SK-N-SH (cell line): ENCODE measurements at regions not wholly inside any gene's neighbourhood (a gene's known extent, or its start where the extent isn't known, plus 50 kb on each side); places are given as distances from the start of the nearest gene placed in this dataset.

Source experiments
- CHD2 ChIP-seq: fragments of 150-350 bp; IDR thresholded peaks from 2 replicates; pipeline ENCODE4 v1.6.1; 2018; ENCODE audit warnings: low read length; ENCODE audit not compliant: partially characterized antibody
- FOXM1 ChIP-seq: IDR thresholded peaks from 2 replicates; pipeline ENCODE4 v1.4.0; 2012; ENCODE audit warnings: low read depth, mild to moderate bottlenecking
- JUND ChIP-seq: IDR thresholded peaks from 2 replicates; pipeline ENCODE4 v1.4.0; 2012
- NRF1 ChIP-seq: IDR thresholded peaks from 2 replicates; pipeline ENCODE4 v1.6.1; 2012; ENCODE audit warnings: low read depth, mild to moderate bottlenecking, low read length
- POLR2AphosphoS5 ChIP-seq: IDR thresholded peaks from 2 replicates; pipeline ENCODE4 v1.6.1; 2012; ENCODE audit warnings: low read depth, low read length
- TAF1 ChIP-seq: IDR thresholded peaks from 2 replicates; pipeline ENCODE4 v1.6.1; 2012; ENCODE audit warnings: low read depth, mild to moderate bottlenecking, low read length, moderate library complexity, borderline replicate concordance
- YY1 ChIP-seq: IDR thresholded peaks from 2 replicates; pipeline ENCODE4 v1.4.0; 2012; ENCODE audit warnings: low read depth, mild to moderate bottlenecking
- TF ChIP-seq, protein P1 (sequence below): IDR thresholded peaks from 2 replicates; pipeline ENCODE4 v1.4.0; 2012; ENCODE audit warnings: low read depth
- TF ChIP-seq, protein P2 (sequence below): fragments of 200-600 bp; sonication (generic); IDR thresholded peaks from 2 replicates; pipeline ENCODE4 v1.6.1; 2017; ENCODE audit warnings: antibody characterized with exemption, mild to moderate bottlenecking, moderate library complexity
- TF ChIP-seq, protein P3 (sequence below): IDR thresholded peaks from 2 replicates; pipeline ENCODE4; 2012
- TF ChIP-seq, protein P4 (sequence below): IDR thresholded peaks from 2 replicates; pipeline ENCODE4 v1.4.0; 2012; ENCODE audit warnings: low read depth, borderline replicate concordance
- TF ChIP-seq, protein P5 (sequence below): IDR thresholded peaks from 2 replicates; pipeline ENCODE4 v1.6.1; 2012; ENCODE audit warnings: mild to moderate bottlenecking, low read depth, low read length, moderate library complexity

DNA sequence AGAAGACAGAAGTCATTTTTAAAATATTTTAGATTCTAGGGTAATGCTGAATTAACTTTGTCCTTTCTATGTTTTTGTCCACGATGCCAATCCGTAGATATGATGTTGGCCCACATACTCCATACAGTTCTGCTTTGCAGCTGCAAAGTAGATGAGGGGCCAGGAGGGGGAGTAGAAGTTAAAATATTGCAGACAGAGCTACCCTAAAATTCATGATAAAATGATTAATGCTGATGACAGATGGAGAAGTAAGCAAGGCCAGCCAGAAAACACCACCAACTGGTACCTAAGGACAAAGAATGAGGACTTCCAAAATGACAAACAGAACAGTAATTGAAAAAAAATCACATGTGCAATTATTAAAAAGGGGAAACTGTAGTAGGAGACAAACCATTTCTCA is 756.6 kb upstream of the ARPP21 start:
- TF ChIP-seq, protein P1, sequence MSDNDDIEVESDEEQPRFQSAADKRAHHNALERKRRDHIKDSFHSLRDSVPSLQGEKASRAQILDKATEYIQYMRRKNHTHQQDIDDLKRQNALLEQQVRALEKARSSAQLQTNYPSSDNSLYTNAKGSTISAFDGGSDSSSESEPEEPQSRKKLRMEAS, result no peak
- TF ChIP-seq, protein P2, sequence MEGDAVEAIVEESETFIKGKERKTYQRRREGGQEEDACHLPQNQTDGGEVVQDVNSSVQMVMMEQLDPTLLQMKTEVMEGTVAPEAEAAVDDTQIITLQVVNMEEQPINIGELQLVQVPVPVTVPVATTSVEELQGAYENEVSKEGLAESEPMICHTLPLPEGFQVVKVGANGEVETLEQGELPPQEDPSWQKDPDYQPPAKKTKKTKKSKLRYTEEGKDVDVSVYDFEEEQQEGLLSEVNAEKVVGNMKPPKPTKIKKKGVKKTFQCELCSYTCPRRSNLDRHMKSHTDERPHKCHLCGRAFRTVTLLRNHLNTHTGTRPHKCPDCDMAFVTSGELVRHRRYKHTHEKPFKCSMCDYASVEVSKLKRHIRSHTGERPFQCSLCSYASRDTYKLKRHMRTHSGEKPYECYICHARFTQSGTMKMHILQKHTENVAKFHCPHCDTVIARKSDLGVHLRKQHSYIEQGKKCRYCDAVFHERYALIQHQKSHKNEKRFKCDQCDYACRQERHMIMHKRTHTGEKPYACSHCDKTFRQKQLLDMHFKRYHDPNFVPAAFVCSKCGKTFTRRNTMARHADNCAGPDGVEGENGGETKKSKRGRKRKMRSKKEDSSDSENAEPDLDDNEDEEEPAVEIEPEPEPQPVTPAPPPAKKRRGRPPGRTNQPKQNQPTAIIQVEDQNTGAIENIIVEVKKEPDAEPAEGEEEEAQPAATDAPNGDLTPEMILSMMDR, result no peak
- TF ChIP-seq, protein P3, sequence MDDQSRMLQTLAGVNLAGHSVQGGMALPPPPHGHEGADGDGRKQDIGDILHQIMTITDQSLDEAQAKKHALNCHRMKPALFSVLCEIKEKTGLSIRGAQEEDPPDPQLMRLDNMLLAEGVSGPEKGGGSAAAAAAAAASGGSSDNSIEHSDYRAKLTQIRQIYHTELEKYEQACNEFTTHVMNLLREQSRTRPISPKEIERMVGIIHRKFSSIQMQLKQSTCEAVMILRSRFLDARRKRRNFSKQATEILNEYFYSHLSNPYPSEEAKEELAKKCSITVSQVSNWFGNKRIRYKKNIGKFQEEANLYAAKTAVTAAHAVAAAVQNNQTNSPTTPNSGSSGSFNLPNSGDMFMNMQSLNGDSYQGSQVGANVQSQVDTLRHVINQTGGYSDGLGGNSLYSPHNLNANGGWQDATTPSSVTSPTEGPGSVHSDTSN, result no peak
- TF ChIP-seq CHD2 (no peak), POLR2AphosphoS5 (no peak), YY1 (no peak), NRF1 (no peak), TAF1 (no peak), JUND (no peak), FOXM1 (no peak)
- TF ChIP-seq, protein P4, sequence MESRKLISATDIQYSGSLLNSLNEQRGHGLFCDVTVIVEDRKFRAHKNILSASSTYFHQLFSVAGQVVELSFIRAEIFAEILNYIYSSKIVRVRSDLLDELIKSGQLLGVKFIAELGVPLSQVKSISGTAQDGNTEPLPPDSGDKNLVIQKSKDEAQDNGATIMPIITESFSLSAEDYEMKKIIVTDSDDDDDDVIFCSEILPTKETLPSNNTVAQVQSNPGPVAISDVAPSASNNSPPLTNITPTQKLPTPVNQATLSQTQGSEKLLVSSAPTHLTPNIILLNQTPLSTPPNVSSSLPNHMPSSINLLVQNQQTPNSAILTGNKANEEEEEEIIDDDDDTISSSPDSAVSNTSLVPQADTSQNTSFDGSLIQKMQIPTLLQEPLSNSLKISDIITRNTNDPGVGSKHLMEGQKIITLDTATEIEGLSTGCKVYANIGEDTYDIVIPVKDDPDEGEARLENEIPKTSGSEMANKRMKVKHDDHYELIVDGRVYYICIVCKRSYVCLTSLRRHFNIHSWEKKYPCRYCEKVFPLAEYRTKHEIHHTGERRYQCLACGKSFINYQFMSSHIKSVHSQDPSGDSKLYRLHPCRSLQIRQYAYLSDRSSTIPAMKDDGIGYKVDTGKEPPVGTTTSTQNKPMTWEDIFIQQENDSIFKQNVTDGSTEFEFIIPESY, result no peak
- TF ChIP-seq, protein P5, sequence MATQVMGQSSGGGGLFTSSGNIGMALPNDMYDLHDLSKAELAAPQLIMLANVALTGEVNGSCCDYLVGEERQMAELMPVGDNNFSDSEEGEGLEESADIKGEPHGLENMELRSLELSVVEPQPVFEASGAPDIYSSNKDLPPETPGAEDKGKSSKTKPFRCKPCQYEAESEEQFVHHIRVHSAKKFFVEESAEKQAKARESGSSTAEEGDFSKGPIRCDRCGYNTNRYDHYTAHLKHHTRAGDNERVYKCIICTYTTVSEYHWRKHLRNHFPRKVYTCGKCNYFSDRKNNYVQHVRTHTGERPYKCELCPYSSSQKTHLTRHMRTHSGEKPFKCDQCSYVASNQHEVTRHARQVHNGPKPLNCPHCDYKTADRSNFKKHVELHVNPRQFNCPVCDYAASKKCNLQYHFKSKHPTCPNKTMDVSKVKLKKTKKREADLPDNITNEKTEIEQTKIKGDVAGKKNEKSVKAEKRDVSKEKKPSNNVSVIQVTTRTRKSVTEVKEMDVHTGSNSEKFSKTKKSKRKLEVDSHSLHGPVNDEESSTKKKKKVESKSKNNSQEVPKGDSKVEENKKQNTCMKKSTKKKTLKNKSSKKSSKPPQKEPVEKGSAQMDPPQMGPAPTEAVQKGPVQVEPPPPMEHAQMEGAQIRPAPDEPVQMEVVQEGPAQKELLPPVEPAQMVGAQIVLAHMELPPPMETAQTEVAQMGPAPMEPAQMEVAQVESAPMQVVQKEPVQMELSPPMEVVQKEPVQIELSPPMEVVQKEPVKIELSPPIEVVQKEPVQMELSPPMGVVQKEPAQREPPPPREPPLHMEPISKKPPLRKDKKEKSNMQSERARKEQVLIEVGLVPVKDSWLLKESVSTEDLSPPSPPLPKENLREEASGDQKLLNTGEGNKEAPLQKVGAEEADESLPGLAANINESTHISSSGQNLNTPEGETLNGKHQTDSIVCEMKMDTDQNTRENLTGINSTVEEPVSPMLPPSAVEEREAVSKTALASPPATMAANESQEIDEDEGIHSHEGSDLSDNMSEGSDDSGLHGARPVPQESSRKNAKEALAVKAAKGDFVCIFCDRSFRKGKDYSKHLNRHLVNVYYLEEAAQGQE, result no peak
